HG03196 (cell line): ENCODE measurements at regions not wholly inside any gene's neighbourhood (a gene's known extent, or its start where the extent isn't known, plus 50 kb on each side); places are given as distances from the start of the nearest gene placed in this dataset.
"Not testable (repeated sequence)": the region's sequence is repeated elsewhere in the genome, so short reads cannot be mapped to it uniquely, and the experiment has no call there.

Source experiments
- ATAC-seq: cut with Tn5 transposase; IDR thresholded peaks from one replicate; pipeline ENCODE4 v1.9.1; 2021; ENCODE audit not compliant: unreplicated experiment

- no peak for ATAC-seq
Measured at GRCh38 chr7:121745856-121746255, 127.1 kb upstream of the PTPRZ1 start.

- ATAC-seq, result no peak
Measured at GRCh38 chr7:121744877-121745276, 128.1 kb upstream of the PTPRZ1 start.

- peak; percentile 60 for ATAC-seq
Measured at GRCh38 chr7:121744319-121744718, 128.6 kb upstream of the PTPRZ1 start.

GRCh38 chr7:121741896-121742295 lies 131.1 kb upstream of the PTPRZ1 start:
- ATAC-seq, result no peak

GRCh38 chr7:121739465-121739864 lies 133.5 kb upstream of the PTPRZ1 start:
- no peak for ATAC-seq

- ATAC-seq, result no peak
Measured at GRCh38 chr7:121730869-121731268, 142.1 kb upstream of the PTPRZ1 start.

- ATAC-seq, result no peak
Measured at GRCh38 chr7:121714559-121715303, 158.2 kb upstream of the PTPRZ1 start.

GRCh38 chr7:121712961-121713360 lies 160.0 kb upstream of the PTPRZ1 start:
- not testable (repeated sequence) for ATAC-seq

GRCh38 chr7:121697731-121698316 lies 175.1 kb upstream of the PTPRZ1 start:
- no peak for ATAC-seq

GRCh38 chr7:121696954-121697353 lies 176.0 kb upstream of the PTPRZ1 start:
- ATAC-seq, result no peak

- ATAC-seq, result no peak
Measured at GRCh38 chr7:121689749-121690148, 183.2 kb upstream of the PTPRZ1 start.

GRCh38 chr7:121681700-121682099 lies 191.3 kb upstream of the PTPRZ1 start:
- no peak for ATAC-seq

GRCh38 chr7:121676168-121676567 lies 196.8 kb upstream of the PTPRZ1 start:
- no peak for ATAC-seq

GRCh38 chr7:121674455-121674854 lies 198.5 kb upstream of the PTPRZ1 start:
- ATAC-seq, result not testable (repeated sequence)

GRCh38 chr7:121669144-121669543 lies 203.8 kb upstream of the PTPRZ1 start:
- ATAC-seq, result no peak

- ATAC-seq, result no peak
Measured at GRCh38 chr7:121666306-121666705, 206.7 kb upstream of the PTPRZ1 start.

- no peak for ATAC-seq
Measured at GRCh38 chr7:121643320-121643719, 229.6 kb upstream of the PTPRZ1 start.

- no peak for ATAC-seq
Measured at GRCh38 chr7:121639705-121640104, 233.3 kb upstream of the PTPRZ1 start.

GRCh38 chr7:121638286-121638685 lies 234.7 kb upstream of the PTPRZ1 start:
- ATAC-seq, result no peak

GRCh38 chr7:121634356-121634755 lies 238.2 kb upstream of the FAM3C start:
- ATAC-seq, result no peak

GRCh38 chr7:121633186-121633585 lies 237.1 kb upstream of the FAM3C start:
- no peak for ATAC-seq

- ATAC-seq, result no peak
Measured at GRCh38 chr7:121624958-121625357, 228.8 kb upstream of the FAM3C start.
